Cerebellar cortex (tissue), 1 donor: ENCODE measurements at regions not wholly inside any gene's neighbourhood (a gene's known extent, or its start where the extent isn't known, plus 50 kb on each side); places are given as distances from the start of the nearest gene placed in this dataset.
"Not testable (repeated sequence)": the region's sequence is repeated elsewhere in the genome, so short reads cannot be mapped to it uniquely, and the experiment has no call there.

Experiments
- DNase-seq: peaks from one replicate; pipeline ENCODE4 v3.0.0-alpha.2; 2015; ENCODE audit warnings: low spot score

DNA sequence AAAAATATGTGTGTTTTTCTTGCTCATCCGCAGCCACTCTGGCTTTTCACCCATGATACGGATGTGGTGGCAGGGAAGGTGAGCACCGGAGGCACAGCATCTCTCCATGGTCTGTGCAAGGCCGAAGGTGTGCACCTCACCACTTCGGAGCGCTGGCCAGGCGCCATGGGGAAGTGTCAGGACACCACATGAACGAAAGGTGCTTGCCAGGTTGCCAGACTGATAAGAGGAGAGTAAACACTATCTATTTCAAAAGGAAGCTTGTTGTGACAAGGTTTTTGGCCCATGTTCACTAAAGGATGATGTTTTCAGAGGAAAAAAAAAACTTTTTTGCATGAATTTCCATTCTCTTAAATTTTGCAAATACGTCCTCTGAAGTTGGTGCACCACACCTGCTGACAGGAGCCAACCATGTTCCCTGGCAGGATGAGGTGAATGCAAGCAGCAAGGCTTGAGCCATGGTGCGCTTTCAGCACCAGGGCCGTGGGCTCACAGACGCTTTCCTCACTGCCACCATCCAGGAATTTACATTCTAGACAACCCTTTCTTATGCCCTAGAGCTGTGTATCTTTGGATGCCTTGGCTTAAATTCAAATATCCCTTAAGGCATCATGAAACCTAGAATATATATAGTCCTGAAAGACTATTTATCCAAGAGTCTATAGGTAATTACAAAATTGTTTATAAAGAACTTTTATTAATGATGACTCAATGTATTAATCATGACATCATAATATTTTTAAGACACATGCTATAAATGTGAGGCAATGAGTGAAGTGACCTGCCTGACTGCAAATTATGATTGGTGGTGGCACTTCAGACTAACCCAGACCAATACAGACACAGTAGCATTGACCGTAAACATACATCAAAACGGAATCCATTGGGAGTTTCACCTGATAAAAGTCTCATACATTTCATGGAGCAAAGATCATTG, 234.5 kb downstream of the TFAP2A start:
- DNase-seq: no peak

DNA sequence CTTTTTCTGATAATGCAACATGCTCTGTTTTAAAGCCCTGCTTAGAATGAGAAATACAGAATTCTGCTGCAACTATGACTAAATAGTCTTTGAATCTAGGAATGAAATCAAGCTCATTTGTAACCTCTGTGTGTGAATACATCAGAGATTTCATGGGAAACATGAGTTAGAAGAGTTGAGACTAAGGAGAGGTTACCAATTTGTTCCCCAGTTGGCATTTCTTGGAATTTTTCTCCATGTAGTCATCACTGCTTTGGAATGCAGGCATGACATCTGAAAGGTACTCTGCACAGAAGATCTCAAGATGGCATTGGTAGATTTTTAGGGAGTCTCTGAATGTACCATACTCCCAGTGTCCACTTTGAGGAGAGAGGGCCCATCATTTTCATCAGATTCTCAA, 237.2 kb downstream of the TFAP2A start:
- DNase-seq: no peak

DNA sequence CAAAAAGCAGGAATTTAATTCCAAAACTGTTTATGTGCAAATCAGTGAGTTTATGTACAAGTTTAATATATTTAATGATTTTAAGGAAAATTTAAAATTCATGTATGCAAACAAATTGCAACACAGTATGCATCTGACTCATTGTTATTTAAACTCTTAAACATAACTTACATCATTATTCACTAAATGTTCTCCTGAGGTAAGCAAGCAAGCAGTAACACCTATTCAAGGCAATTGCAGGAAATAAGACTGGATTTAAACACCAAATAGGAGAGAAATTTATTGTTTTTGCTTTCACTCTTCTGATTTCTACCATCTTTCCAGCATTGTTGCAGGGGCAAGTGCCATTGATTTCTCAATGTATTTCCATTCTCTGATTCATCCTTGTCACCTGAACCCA, 239.5 kb downstream of the TFAP2A start:
- no peak for DNase-seq

DNA sequence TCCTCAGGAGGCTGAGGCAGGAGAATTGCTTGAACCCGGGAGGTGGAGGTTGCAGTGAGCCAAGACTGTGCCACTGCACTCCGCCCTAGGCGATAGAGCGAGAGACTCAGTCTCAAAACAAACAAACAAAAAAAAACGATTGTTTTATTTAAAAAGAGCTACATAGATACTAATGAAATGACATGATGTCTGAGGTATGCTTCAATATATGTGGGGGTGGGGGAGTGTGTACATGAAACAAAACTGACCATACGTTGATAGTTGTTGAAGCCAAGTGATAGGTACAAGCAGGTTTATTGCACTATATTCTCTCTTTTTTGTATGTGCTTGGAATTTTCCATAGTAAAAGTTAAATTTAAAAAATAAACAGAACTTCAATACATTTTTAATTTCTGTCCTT, 240.1 kb downstream of the TFAP2A start:
- no peak for DNase-seq

DNA sequence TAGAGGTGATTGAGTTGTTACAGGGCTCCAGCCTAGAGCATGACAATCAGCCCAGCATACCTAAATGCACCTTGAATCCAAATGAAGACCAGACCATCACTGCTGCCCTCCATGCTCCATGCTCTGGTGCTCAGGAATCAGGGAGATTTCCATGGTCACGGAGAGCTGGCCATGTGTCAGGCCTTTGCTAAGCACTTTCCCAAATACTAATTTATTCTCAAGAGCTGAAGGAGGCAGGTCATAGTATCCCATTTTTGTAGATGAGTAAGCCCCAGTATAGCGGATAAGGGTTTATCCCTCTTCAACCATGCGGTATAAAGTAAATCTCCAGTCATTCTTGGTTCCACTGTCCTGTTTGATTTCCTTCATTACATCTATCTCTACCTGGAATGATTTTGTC, 240.8 kb downstream of the TFAP2A start:
- DNase-seq: no peak

DNA sequence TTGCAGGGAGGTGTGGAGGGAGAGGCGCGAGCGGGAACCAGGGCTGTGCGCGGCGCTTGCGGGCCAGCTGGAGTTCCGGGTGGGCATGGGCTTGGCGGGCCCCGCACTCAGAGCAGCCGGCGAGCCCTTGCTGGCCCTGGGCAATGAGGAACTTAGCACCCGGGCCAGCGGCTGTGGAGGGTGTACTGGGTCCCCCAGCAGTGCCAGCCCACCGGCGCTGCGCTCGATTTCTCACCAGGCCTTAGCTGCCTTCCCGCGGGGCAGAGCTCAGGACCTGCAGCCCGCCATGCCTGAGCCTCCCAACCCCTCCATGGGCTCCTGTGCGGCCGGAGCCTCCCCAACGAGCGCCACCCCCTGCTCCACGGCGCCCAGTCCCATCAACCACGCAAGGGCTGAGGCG, 243.2 kb downstream of the TFAP2A start:
- not testable (repeated sequence) for DNase-seq

DNA sequence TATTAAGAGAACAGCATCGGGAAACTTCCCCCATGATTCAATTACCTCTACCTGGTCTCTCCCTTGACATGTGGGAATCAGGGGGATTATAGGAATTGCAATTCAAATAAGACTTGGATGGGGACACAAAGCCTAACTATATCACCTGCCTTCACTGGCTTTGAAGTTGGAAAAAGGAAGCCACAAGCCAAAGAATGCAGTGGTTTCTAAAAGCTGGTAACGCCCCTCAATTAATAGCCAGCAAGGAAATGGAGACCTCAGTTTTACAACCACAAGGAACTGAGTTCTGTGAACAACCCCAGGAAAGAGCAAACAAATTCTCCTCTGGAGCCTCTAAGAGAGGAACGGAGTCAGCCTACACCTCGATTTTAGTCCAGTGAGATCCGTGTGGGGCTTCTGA, 244.1 kb downstream of the TFAP2A start:
- no peak for DNase-seq

DNA sequence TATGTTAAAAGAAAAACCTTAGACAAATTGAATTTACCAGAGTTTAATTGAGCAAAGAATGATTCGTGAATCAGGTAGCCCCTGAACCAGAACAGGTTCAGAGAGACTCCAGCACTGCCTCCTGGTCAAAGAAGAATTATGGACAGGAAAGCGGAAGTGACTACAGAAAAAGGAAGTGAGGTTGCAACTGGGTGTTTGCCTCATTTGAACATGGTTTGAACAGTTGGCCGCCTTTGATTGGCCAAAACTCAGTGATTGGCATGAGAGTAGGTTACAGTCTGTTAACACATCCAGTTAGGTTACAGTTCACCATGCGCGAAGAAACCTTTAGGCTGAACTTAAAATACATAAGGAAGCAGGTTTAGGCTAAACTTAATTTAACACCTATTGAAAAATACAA, 248.8 kb downstream of the TFAP2A start:
- no peak for DNase-seq

DNA sequence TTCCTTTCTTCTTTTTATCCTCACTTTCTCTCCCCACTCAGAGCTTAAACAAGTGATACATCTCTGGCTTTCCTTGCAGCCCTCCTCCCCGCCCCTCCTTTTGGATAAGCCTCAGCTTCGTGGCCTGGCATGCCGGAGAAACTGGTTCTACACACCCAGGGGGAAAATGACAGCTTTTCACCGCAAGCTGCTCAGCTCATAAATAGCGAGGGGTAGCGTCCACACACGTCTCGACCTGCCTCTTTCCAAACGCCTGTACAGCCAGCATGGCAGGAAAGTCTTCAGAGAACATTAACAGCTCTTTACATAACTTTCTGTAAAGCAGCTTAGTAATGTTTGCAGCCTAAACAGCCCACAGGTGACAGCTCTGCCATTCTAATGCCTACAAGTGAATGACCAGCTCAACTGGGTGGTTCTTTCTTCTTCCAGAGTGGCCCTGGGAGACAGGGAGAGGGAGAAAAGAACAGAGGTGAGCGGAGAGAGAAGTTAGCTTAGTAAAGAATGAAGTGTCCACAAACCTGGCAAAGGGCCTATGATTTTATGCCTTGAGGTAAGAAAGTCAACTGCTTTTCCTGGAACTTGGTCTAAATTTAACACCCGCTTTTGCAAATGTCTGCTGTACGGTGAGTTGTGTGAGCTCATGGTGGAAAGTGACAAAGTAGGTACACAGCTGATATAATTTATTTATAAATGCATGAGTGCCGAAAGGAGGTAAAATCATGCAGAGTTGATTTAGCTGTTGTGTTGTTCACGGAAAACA, 251.5 kb downstream of the TFAP2A start:
- DNase-seq: no peak

DNA sequence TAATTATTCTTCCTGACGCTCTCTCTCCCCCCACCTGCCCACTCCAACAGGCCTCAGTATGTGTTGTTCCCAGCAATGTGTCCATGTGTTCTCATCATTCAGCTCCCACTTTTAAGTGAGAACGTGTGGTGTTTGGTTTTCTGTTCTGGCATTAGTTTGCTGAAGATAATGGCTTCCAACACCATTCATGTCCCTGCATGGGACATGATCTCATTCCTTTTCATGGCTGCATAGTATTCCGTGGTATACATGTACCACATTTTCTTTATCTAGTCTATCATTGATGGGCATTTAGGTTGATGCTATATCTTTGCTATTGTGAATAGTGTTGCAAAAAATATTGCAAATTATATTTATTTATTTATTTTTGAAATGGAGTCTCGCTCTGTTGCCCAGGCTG, 258.0 kb downstream of the TFAP2A start:
- DNase-seq: no peak

DNA sequence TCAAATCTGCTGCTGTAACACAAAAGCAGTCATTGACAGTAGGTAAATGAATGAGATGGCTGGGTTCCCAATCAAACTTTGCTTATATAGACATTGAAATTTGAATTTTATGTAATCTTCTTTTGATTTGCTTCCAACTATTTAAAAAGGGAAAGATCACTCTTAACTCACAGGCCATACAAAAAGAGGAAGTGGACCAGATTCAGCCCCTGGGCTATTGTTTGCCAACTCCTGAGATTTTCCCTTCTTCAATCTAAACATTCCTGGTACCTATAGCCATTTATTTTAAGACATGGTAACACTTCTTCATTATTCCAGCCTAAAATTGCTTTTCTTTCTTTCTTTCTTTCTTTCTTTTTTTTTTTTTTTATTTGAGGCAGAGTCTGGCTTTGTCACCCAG, 260.6 kb downstream of the TFAP2A start:
- no peak for DNase-seq

DNA sequence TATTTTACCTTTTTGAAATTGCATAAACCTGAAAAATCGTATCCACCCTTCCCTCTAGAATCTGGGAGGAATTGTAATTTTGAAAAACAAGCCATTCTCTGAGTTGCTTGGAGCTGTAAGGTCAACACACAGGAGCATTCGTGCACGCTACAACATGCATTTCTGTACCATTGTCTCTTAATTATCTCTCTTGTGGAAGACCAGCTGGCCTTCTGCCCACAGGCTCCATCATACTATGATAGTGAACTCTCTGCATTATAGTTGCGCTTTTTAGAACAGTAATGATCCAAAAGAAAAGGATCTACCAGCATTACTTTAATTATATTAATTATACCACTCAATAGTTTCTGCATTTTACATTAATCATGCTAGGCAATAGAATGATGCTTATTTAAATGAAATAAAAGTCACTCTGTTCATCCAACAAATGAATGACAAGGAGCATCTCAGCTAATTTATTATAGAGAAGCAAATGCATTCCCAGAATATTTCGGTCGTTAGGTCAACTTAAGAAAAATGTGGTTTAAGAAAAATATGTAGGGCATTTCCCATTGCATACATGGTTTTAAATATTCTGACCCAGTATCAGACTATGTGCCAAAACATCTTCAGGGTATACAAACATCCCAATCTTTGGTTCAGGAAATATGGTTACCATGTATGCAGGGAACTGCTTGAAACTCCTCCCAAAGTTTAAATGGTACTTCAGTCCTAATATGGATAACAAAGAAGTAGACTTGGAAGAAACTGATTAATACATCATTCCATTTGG, 263.5 kb downstream of the TFAP2A start:
- no peak for DNase-seq

DNA sequence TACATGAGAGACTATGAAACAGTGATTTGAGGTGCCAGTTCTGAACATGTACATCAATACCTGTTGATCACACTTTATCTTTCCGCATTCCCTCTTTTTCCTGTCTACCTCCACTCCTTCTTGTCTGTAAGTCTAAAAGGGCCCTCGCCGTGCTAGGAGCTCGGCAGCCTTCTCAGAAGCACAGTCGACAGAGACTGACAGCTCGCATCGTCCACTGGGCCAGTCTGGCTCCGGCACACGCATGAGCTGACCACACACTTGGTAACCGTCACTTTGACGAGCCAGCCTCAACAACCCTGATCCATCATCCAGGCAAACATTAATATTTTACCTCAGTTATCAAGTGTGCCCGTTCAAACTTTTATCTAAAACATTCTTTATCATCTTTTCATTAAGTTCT, 265.3 kb downstream of the TFAP2A start:
- DNase-seq: no peak

DNA sequence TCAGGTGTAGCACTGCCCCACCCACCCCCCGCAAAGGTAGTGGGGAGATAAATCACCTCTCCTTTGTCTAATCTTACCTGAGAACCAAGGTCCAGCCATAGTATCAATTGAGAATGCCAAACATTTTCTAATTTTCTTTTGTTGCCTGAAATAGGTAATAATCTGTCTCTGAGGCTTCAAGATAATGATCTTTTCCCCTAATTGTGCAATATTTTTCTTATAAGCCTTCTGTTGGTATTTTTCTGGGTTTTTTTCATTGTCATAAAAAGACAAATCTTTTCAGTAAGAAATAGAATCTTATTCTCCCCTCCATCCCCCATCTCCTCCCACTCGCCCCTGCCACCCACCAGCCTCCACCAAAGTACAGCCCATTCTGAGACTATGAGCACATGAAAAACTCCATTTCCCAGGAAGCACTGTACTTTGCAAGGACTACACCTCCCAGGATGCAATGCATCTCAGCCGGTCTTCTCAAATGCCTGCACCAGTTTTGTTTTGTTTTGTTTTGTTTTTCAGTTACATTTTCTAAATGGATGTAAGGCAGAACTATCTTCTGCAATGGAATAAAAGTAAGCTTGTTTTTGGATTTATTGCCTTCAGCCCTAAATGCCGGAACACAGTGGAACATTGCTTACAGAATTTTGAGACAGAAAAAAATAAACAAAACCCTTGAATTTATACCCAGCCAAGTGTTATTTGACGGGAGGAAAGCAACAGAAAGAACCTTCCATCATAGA, 268.0 kb downstream of the TFAP2A start:
- DNase-seq: peak; percentile 24

DNA sequence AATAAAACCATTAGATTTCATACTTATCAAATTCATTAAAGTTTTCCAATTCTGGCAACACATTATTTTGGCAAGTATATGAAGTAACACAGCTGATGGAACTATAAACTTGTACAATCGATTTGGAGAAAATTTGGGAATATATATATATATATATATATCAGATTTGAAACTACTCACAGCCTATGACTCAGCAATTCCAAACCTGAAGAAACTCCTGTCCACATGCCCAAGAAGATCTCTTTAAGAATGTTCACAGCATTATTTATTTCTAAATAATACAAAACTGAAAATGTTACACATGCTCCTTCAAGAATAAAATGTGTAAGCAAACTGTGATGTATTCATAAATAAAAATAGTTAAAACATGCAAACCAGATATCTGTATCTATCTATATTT, 270.1 kb downstream of the TFAP2A start:
- DNase-seq: no peak

DNA sequence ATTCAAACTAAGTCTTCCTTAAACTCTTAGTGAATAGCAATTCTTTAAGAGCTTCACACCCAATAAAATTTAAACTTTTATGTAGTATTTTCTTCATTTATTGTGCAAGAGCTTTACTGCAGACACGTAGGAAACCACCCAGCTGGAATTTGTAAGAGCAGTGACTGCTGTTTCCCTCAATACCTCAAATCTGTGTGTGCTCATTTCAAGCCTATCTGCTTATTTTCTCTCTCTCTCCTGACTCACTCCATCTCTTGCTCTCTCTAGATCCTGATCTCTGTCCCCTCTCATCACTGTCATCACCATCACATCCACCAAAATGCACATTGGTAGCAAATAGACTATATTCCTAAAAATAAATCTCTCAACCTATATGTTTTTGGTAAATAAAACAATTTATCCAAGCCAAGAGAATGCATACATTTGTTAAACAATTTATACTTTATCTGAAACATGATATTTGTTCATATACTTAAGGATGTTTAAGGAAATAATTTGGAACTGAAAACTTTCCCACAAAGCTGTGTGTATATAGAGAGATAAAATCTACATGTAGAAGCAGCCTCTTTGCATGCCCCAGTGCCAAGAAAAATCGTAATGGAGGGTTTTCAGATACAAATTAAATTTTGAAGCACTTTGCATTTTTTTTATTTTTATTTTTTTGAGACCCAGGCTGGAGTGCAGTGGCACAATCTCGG, 273.0 kb downstream of the TFAP2A start:
- no peak for DNase-seq

DNA sequence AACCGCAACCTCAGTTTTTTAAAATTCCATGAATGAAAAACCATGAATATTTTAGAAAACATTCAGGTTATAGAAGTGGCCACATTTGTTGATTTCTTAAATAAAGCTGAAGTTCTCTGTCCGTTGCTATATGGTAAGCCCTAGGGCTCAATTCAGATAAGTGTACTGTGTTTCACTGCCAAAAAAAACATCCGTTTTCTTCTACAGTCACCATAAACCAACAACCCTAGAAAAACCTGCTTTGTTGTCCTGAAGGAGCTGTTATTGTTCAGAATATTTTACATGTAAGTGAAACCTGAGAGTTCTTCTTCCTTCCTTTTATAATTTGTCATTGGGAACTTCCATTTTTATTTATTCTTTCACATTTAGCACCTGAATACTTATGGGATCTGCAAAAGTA, 274.1 kb downstream of the TFAP2A start:
- DNase-seq: no peak

DNA sequence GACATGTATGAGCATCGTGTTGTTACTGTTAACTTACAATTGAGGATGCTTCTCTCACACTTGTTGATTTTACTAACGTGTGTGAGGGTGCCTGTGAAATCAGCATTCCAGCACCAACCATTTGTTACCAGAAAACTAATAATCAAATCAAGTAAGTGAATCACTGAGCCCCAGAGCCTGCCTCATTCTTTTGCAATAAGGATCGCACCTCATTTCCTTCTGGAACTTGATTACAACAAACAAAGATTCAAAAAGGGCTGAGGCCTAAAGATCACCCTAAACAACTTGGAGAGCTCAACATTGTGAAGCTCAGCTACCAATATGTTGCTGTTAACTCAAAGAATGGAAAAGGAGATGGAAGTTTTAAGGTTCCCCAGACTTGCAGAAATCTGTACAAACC, 274.7 kb downstream of the TFAP2A start:
- DNase-seq: no peak

DNA sequence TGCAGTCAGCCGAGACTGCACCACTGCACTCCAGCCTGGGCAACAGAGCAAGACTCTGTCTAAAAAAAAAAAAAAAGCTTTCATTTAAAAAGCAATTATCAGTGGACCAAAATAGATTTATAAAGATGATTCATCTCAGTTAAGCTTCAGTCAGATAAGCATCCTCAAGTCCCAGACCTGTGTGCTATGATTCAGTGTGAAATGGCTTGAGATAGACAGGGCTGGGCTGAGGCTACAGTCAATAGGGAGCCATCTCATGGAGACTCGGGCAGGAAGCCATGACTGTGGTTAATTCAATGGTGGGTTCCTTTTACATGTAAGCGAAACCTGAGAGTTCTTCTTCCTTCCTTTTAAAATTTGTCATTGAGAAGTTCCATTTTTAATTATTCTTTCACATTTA, 276.0 kb downstream of the TFAP2A start:
- no peak for DNase-seq

DNA sequence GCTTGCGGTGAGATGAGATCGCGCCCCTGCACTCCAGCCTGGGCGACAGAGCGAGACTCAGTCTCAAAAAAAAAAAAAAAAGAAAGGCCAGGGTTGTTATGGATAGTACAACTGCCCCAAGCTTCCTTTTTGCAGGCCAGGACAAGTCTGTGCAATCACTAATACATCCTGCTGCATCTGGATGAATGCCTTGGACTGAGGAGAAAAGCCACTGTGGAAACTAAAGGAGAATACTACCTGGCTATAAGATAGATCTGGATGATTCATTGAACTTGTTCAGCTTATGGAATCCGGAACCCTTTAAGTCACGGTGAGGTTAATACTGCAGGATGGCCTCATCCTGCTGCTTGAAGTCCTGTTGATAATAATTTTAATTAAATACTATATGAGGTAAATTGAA, 278.2 kb downstream of the TFAP2A start:
- DNase-seq: no peak

DNA sequence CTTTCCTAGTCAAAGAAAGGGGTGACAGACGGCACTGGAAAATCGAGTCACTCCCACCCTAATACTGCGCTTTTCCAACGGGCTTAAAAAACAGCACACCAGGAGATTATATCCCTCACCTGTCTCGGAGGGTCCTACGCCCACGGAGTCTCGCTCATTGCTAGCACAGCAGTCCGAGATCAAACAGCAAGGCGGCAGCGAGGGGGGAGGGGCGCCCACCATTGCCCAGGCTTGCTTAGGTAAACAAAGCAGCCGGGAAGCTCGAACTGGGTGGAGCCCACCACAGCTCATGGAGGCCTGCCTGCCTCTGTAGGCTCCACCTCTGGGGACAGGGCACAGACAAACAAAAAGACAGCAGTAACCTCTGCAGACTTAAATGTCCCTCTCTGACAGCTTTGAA, 280.7 kb downstream of the TFAP2A start:
- DNase-seq: not testable (repeated sequence)
